ENCODE measurements at regions not wholly inside any gene's neighbourhood (a gene's known extent, or its start where the extent isn't known, plus 50 kb on each side); places are given as distances from the start of the nearest gene placed in this dataset.

GRCh38 chr11:119478711-119479285, 55.8 kb upstream of the THY1 start:
- no peak for DNase-seq (ENCODE audit: insufficient read length, low spot score)
- no peak for FAIRE-seq

- FAIRE-seq (no peak), DNase-seq (ENCODE audit: insufficient read length, low spot score) (no peak)
Measured at GRCh38 chr11:119476666-119477331, 53.8 kb upstream of the THY1 start.

GRCh38 chr11:119476038-119476437, 53.1 kb upstream of the THY1 start:
- FAIRE-seq (no peak), DNase-seq (ENCODE audit: insufficient read length, low spot score) (no peak)

- DNase-seq (ENCODE audit: insufficient read length, low spot score) (peak; percentile 38), FAIRE-seq (peak; percentile 59)
Measured at GRCh38 chr11:119474682-119475596, 52.0 kb upstream of the THY1 start.

- no peak for FAIRE-seq
Measured at GRCh38 chr11:119473901-119474681, 51.1 kb upstream of the THY1 start.

GRCh38 chr11:119473226-119473625, 50.3 kb upstream of the THY1 start:
- FAIRE-seq: no peak
- no peak for DNase-seq (ENCODE audit: insufficient read length, low spot score)

More at GRCh38 chr11:119473901-119474681, 51.1 kb upstream of the THY1 start:
- no peak for DNase-seq (ENCODE audit: insufficient read length, low spot score)

- no peak for DNase-seq (ENCODE audit: insufficient read length, low spot score)
- FAIRE-seq: no peak
Measured at GRCh38 chr11:119472856-119473222, 49.9 kb upstream of the THY1 start.

All from GM19239 (cell line).